Ovary (tissue), 7 donors: ENCODE measurements at regions not wholly inside any gene's neighbourhood (a gene's known extent, or its start where the extent isn't known, plus 50 kb on each side); places are given as distances from the start of the nearest gene placed in this dataset.

Experiments used
- DNase-seq, 5 donors: peaks; one replicate each; pipeline ENCODE4 v3.0.0-alpha.2; 2019 to 2020
- H3K27ac ChIP-seq, 2 donors: fragments of 200-600 bp; one replicate each; pipeline versions ENCODE4 v1.5.1 to v1.8.0; 2019 to 2022
- H3K27me3 ChIP-seq: fragments of 200-600 bp; one replicate; pipeline ENCODE4 v1.8.0; 2022
- H3K36me3 ChIP-seq: fragments of 200-600 bp; sonication (generic); one replicate; pipeline ENCODE4 v1.5.1; 2019
- H3K4me1 ChIP-seq: one replicate; pipeline ENCODE4 v1.8.1; 2013; ENCODE audit warnings: mild to moderate bottlenecking, moderate library complexity; ENCODE audit not compliant: insufficient read depth
- H3K4me3 ChIP-seq: fragments of 200-600 bp; sonication (generic); one replicate; pipeline ENCODE4 v1.5.1; 2017
- H3K9me3 ChIP-seq, 2 donors: fragments of 200-600 bp in 1 of 2; sonication (generic) in 1 of 2; one replicate each; pipeline versions ENCODE4 v1.5.1 to v1.8.1; 2013 to 2019; ENCODE audit warnings: mild to moderate bottlenecking in 1 of 2, moderate library complexity in 1 of 2
- EP300 ChIP-seq: sonication (generic); formaldehyde crosslinking; IDR thresholded peaks from one replicate; pipeline ENCODE4 v1.6.1; 2017; ENCODE audit warnings: antibody characterized with exemption
- POLR2A ChIP-seq: fragments of 450-650 bp; IDR thresholded peaks from one replicate; pipeline ENCODE4 v1.6.1; 2017; ENCODE audit warnings: antibody characterized with exemption, mild to moderate bottlenecking, moderate library complexity
- WGBS, 3 donors: extraction: QIAGEN DNeasy Blood & Tissue Kit in 1 of 3; methylation state at CpG; one replicate each; pipeline versions ENCODE4 v1.1.5 to v1.1.7; 2013 to 2017; 5-methylcytosine and 5-hydroxymethylcytosine counted together
- intact Hi-C, 4 donors: fragments of 100-400 bp; cut with DNase I; formaldehyde crosslinking; loops; one replicate each; pipeline versions ENCODE4 v1.11.0 to v1.15.1; 2022 to 2023
- TF ChIP-seq, protein P1 (sequence below), 3 donors: fragments of 450-650 bp in 2 of 3; fragments of 200-600 bp in 1 of 3; IDR thresholded peaks; one replicate each; pipeline versions ENCODE4 v1.5.1 to v1.8.0; 2016 to 2022; ENCODE audit warnings: antibody characterized with exemption in 3 of 3, mild to moderate bottlenecking in 1 of 3
- donor health status: DM: no; HTN: no; CAD: no; lungs with moderate emphysema.
- donor health status: DM: no; HTN: no; CAD: no.
- donor health status: Bipolar disorder and iron deficiency.
- donor health status: DM: no; HTN: no; CAD: no.
- donor health status: DM: yes; HTN: yes; CAD: no.

DNA sequence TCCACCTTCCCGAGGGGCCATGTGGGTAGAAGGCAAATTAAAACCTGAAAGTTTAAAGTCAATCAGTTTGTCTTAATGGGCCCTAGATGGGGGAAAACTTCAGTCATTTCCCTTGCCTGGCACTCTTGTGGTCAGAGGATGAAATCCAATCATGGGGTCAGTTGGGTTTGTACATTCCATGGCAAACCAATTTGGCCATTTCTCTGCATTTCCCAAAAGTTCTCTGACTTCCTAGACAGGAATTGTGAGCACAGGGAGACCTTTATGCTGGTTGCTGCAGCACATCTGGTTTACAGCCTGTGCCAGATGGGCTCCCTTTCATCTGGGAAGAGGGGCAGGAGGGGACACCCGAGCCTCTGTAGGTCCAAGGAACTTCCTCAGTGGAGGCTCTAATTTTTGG lies 113.0 kb downstream of the CYP26A1 start:
- Histone ChIP-seq H3K4me3 (no peak overlapping the region), H3K27ac (no peak overlapping the region), H3K27me3 (no peaks in the 10 kb centered on the region), H3K4me1 (no peaks in the 10 kb centered on the region), H3K36me3 (no peaks in the 10 kb centered on the region), H3K9me3 (no peaks in the 10 kb centered on the region)
- WGBS, 3 donors = 60 to 65% (median 63%) methylated on average over 2 of the region's 2 CpGs
- no peak for DNase-seq
- TF ChIP-seq EP300 (no peak), POLR2A (no peak)
- TF ChIP-seq, protein P1, sequence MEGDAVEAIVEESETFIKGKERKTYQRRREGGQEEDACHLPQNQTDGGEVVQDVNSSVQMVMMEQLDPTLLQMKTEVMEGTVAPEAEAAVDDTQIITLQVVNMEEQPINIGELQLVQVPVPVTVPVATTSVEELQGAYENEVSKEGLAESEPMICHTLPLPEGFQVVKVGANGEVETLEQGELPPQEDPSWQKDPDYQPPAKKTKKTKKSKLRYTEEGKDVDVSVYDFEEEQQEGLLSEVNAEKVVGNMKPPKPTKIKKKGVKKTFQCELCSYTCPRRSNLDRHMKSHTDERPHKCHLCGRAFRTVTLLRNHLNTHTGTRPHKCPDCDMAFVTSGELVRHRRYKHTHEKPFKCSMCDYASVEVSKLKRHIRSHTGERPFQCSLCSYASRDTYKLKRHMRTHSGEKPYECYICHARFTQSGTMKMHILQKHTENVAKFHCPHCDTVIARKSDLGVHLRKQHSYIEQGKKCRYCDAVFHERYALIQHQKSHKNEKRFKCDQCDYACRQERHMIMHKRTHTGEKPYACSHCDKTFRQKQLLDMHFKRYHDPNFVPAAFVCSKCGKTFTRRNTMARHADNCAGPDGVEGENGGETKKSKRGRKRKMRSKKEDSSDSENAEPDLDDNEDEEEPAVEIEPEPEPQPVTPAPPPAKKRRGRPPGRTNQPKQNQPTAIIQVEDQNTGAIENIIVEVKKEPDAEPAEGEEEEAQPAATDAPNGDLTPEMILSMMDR (IDR thresholded peaks at IDR 0.05) = no peak
- intact Hi-C loops = no loop called here

GRCh38 chr10:93189944-93190343 lies 116.3 kb downstream of the CYP26A1 start:
- TF ChIP-seq POLR2A (no peak), EP300 (no peak)
- TF ChIP-seq, protein P1 (IDR thresholded peaks at IDR 0.05) = no peak
- no peak overlapping the region for H3K4me3 ChIP-seq
- H3K36me3 ChIP-seq = no peaks in the 10 kb centered on the region
- no peak overlapping the region for H3K27ac ChIP-seq
- WGBS, 3 donors = 70 to 88% (median 80%) methylated on average over 3 of the region's 3 CpGs
- no peak for DNase-seq
- no peaks in the 10 kb centered on the region for H3K4me1 ChIP-seq
- intact Hi-C loops = no loop called here
- no peaks in the 10 kb centered on the region for H3K9me3 ChIP-seq
- H3K27me3 ChIP-seq = no peaks in the 10 kb centered on the region

- intact Hi-C loops = no loop called here
- Histone ChIP-seq H3K36me3 (no peaks in the 10 kb centered on the region), H3K27ac (no peak overlapping the region), H3K4me1 (no peaks in the 10 kb centered on the region), H3K4me3 (no peak overlapping the region), H3K9me3 (no peaks in the 10 kb centered on the region), H3K27me3 (no peaks in the 10 kb centered on the region)
- TF ChIP-seq, protein P1 (IDR thresholded peaks at IDR 0.05) = no peak
- no peak for TF ChIP-seq POLR2A
- TF ChIP-seq EP300 = no peak
- 38 to 41% (median 41%) methylated on average over 3 of the region's 3 CpGs for WGBS, 3 donors
- DNase-seq = no peak
Measured at GRCh38 chr10:93190372-93190771, 116.7 kb downstream of the CYP26A1 start.

DNA sequence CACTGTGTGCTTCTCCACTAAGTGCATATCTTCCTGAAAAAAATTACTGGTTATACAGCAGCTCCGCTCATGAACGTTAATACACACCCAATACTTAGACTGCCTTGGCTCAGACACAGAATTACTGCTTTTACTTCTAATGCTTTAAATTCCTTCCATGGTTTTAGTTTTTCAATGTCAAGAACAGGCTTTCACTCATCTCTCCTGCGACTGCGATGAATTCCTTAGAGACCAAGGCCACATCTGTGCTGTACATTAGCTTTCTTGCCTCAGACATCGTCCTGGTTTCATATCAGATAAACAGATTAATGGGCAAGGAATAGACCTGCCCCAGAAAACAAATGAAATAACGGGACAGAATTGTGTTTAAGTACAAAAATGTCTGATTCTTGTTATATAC lies 120.2 kb downstream of the CYP26A1 start:
- Histone ChIP-seq H3K36me3 (no peaks in the 10 kb centered on the region), H3K9me3 (no peaks in the 10 kb centered on the region), H3K27ac (no peak overlapping the region), H3K4me1 (peaks cover 2% of the 10 kb centered on the region), H3K27me3 (no peaks in the 10 kb centered on the region), H3K4me3 (no peak overlapping the region)
- DNase-seq = no peak
- TF ChIP-seq EP300 (no peak), POLR2A (no peak)
- TF ChIP-seq, protein P1 (IDR thresholded peaks at IDR 0.05) = no peak
- WGBS, 3 donors = 11 to 27% (median 17%) methylated on average over 6 of the region's 6 CpGs
- intact Hi-C loops = no loop called here
